SJSA1 (cell line): ENCODE measurements at regions not wholly inside any gene's neighbourhood (a gene's known extent, or its start where the extent isn't known, plus 50 kb on each side); places are given as distances from the start of the nearest gene placed in this dataset.

Experiments used
- DNase-seq, 2 experiments: peaks; one replicate each; pipeline ENCODE4 v3.0.0-alpha.2; 2015 to 2020; ENCODE audit warnings: low spot score in 2 of 2, low read depth in 1 of 2
- H3K27ac ChIP-seq: fragments of 250-450 bp; sonication (Bioruptor Pico); 2 replicates; pipeline ENCODE4 v1.5.1; 2020; ENCODE audit warnings: mild to moderate bottlenecking, moderate library complexity
- H3K27me3 ChIP-seq: fragments of 250-450 bp; sonication (Bioruptor Pico); replicated peaks from 2 replicates; pipeline ENCODE4 v1.5.1; 2020; ENCODE audit warnings: mild to moderate bottlenecking, moderate library complexity
- H3K36me3 ChIP-seq: fragments of 250-450 bp; sonication (Bioruptor Pico); 2 replicates; pipeline ENCODE4 v1.5.1; 2020; ENCODE audit warnings: mild to moderate bottlenecking
- H3K4me1 ChIP-seq: fragments of 250-450 bp; sonication (Bioruptor Pico); replicated peaks from 2 replicates; pipeline ENCODE4 v1.6.1; 2021; ENCODE audit warnings: mild to moderate bottlenecking
- H3K4me3 ChIP-seq: fragments of 250-450 bp; sonication (Bioruptor Pico); 2 replicates; pipeline ENCODE4 v1.5.1; 2020; ENCODE audit warnings: mild to moderate bottlenecking
- H3K9me3 ChIP-seq: fragments of 250-450 bp; sonication (Bioruptor Pico); replicated peaks from 2 replicates; pipeline ENCODE4 v1.5.1; 2020; ENCODE audit warnings: mild to moderate bottlenecking

- H3K36me3 ChIP-seq: no peaks in the 10 kb centered on the region
- no peak overlapping the region for H3K4me3 ChIP-seq
- DNase-seq: peak; percentile 58 to 65
- peaks cover 13% of the 10 kb centered on the region for H3K4me1 ChIP-seq
- H3K9me3 ChIP-seq: no peaks in the 10 kb centered on the region
- no peak overlapping the region for H3K27ac ChIP-seq
- no peaks in the 10 kb centered on the region for H3K27me3 ChIP-seq
Observed at GRCh38 chr4:146577111-146577510, 55.4 kb upstream of the SLC10A7 start.

- H3K9me3 ChIP-seq: no peaks in the 10 kb centered on the region
- peaks cover 2% of the 10 kb centered on the region; the same call in 1 of the 2 replicates for H3K4me1 ChIP-seq
- no peak for DNase-seq
- no peaks in the 10 kb centered on the region for H3K27me3 ChIP-seq
- H3K36me3 ChIP-seq: no peaks in the 10 kb centered on the region
- no peak overlapping the region for H3K27ac ChIP-seq
- H3K4me3 ChIP-seq: no peak overlapping the region
Observed at GRCh38 chr4:146582864-146583263, 55.8 kb upstream of the POU4F2 start.

GRCh38 chr4:146585761-146586333 lies 52.8 kb upstream of the POU4F2 start:
- Histone ChIP-seq H3K27me3 (no peaks in the 10 kb centered on the region), H3K9me3 (no peaks in the 10 kb centered on the region), H3K27ac (no peak overlapping the region), H3K4me1 (no peaks in the 10 kb centered on the region), H3K4me3 (no peak overlapping the region), H3K36me3 (no peaks in the 10 kb centered on the region)
- no peak for DNase-seq
